ENCODE measurements at regions not wholly inside any gene's neighbourhood (a gene's known extent, or its start where the extent isn't known, plus 50 kb on each side); places are given as distances from the start of the nearest gene placed in this dataset.

DNA sequence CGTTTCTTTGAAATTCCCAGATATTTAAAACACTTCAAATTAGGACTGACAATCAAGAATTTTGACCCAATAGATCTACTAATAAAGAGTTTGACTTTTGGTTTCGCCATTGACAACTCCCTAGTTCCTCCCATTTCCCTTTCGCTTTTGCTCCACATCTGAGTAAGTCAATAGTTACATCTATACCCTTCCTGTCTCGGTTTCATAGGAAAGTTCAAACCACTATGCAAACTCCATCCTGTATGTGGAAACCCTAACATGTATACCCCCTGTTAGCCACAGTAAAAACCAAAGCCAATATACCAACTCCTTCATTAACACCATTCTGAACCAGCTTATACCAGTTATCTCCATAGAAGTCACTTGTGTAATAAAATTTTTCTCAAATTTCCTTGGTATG is 311.1 kb downstream of the MMUT start:
- CTCF ChIA-PET = no interaction called here
- POLR2A ChIA-PET = interaction anchor here (0.6 kb wide), 1 partner anchor 22 kb away, joined by 3 read pairs; no protein-coding TSS in a partner anchor
- no peak overlapping the region for H3K4me3 Mint-ChIP-seq (ENCODE audit: unreplicated experiment)

DNA sequence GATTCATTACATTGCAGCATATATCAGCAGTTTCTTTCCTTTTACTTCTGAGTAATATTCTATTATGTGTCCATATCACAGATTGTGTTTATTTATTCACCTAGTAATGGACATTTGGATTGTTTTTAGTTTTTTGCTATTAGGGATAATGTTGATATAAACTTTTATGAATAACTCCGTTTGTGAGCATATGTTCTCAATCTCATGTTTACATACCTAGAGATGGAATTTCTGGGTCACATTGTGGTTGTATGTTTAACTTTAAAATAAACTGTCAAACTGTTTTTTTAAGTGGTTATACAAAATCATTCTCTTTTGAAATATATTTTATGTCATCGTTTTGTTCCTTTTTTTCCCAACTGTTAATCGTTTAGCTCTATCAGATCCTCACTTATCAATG is 311.6 kb downstream of the MMUT start:
- Mint-ChIP-seq H3K27ac (ENCODE audit: low read depth, unreplicated experiment) (no peak overlapping the region), H3K4me1 (ENCODE audit: insufficient read depth, unreplicated experiment) (no peaks in the 10 kb centered on the region), H3K27me3 (ENCODE audit: insufficient read depth, unreplicated experiment) (no peaks in the 10 kb centered on the region), H3K4me3 (ENCODE audit: unreplicated experiment) (no peak overlapping the region), H3K36me3 (ENCODE audit: insufficient read depth, unreplicated experiment) (no peaks in the 10 kb centered on the region), H3K9me3 (ENCODE audit: unreplicated experiment) (peaks cover 15% of the 10 kb centered on the region)
- no TSS peak for BruUV-seq (replicated peaks)
- ChIA-PET CTCF (no interaction called here), POLR2A (no interaction called here)
- intact Hi-C loops (cut with micrococcal nuclease) = no loop called here
- DNase-seq (ENCODE audit: unreplicated experiment) = no peak
- TF ChIP-seq, protein P1, sequence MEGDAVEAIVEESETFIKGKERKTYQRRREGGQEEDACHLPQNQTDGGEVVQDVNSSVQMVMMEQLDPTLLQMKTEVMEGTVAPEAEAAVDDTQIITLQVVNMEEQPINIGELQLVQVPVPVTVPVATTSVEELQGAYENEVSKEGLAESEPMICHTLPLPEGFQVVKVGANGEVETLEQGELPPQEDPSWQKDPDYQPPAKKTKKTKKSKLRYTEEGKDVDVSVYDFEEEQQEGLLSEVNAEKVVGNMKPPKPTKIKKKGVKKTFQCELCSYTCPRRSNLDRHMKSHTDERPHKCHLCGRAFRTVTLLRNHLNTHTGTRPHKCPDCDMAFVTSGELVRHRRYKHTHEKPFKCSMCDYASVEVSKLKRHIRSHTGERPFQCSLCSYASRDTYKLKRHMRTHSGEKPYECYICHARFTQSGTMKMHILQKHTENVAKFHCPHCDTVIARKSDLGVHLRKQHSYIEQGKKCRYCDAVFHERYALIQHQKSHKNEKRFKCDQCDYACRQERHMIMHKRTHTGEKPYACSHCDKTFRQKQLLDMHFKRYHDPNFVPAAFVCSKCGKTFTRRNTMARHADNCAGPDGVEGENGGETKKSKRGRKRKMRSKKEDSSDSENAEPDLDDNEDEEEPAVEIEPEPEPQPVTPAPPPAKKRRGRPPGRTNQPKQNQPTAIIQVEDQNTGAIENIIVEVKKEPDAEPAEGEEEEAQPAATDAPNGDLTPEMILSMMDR (IDR thresholded peaks at IDR 0.05; ENCODE audit: unreplicated experiment) = no peak

More for the DNA sequence above, 311.1 kb downstream of the MMUT start:
- TF ChIP-seq, protein P1 (IDR thresholded peaks at IDR 0.05; ENCODE audit: unreplicated experiment) = no peak
- no TSS peak for BruUV-seq (replicated peaks)
- intact Hi-C loops (cut with micrococcal nuclease) = no loop called here
- no peaks in the 10 kb centered on the region for H3K4me1 Mint-ChIP-seq (ENCODE audit: insufficient read depth, unreplicated experiment)
- H3K36me3 Mint-ChIP-seq (ENCODE audit: insufficient read depth, unreplicated experiment) = no peaks in the 10 kb centered on the region
- peaks cover 15% of the 10 kb centered on the region for H3K9me3 Mint-ChIP-seq (ENCODE audit: unreplicated experiment)
- no peak for DNase-seq (ENCODE audit: unreplicated experiment)
- H3K27me3 Mint-ChIP-seq (ENCODE audit: insufficient read depth, unreplicated experiment) = no peaks in the 10 kb centered on the region
- no peak overlapping the region for H3K27ac Mint-ChIP-seq (ENCODE audit: low read depth, unreplicated experiment)

DNA sequence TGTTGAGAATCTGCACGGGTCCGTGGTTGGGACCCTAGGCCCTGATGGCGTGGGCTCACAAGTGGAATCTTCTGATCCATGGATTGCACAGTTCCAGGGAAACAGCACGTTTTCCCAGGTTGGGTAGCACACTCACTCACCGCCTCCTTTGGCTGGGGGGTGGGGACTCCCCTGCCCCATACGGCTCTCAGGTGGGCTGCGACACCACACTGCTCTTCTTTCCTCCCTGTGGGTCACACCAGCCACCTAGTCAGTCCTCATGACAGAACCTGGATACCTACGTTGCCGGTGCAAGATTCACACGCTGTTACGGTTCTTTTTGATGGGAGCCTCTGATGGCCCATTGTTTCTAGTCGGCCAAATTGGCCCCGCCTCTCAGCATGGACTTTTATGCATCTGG is 312.0 kb downstream of the MMUT start:
- DNase-seq (ENCODE audit: unreplicated experiment) = no peak
- no peaks in the 10 kb centered on the region for H3K36me3 Mint-ChIP-seq (ENCODE audit: insufficient read depth, unreplicated experiment)
- H3K9me3 Mint-ChIP-seq (ENCODE audit: unreplicated experiment) = peaks cover 15% of the 10 kb centered on the region
- H3K27ac Mint-ChIP-seq (ENCODE audit: low read depth, unreplicated experiment) = no peak overlapping the region
- H3K4me3 Mint-ChIP-seq (ENCODE audit: unreplicated experiment) = no peak overlapping the region
- TF ChIP-seq, protein P1 (IDR thresholded peaks at IDR 0.05; ENCODE audit: unreplicated experiment) = no peak
- CTCF ChIA-PET = no interaction called here
- intact Hi-C loops (cut with micrococcal nuclease) = no loop called here
- H3K27me3 Mint-ChIP-seq (ENCODE audit: insufficient read depth, unreplicated experiment) = no peaks in the 10 kb centered on the region
- POLR2A ChIA-PET = no interaction called here
- H3K4me1 Mint-ChIP-seq (ENCODE audit: insufficient read depth, unreplicated experiment) = no peaks in the 10 kb centered on the region
- no TSS peak for BruUV-seq (replicated peaks)

DNA sequence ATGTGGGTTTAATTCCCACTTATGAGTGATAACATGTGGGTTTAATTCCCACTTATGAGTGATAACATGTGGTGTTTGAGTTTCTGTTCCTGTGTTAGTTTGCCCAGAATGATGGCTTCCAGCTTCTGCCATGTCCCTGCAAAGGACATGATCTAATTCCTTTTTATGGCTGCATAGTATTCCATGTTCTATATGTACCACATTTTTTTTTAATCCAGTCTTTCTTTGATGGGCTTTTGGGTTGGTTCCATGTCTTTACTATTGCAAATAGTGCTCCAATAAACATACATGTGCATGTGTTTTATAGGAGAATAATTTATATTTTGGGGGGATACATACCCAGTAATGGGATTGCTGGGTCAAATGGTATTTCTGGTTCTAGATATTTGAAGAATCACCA is 317.8 kb downstream of the MMUT start:
- Mint-ChIP-seq H3K27me3 (ENCODE audit: insufficient read depth, unreplicated experiment) (no peaks in the 10 kb centered on the region), H3K36me3 (ENCODE audit: insufficient read depth, unreplicated experiment) (no peaks in the 10 kb centered on the region), H3K27ac (ENCODE audit: low read depth, unreplicated experiment) (no peak overlapping the region), H3K4me3 (ENCODE audit: unreplicated experiment) (no peak overlapping the region), H3K4me1 (ENCODE audit: insufficient read depth, unreplicated experiment) (no peaks in the 10 kb centered on the region), H3K9me3 (ENCODE audit: unreplicated experiment) (peaks cover 15% of the 10 kb centered on the region)
- ChIA-PET POLR2A (no interaction called here), CTCF (no interaction called here)
- BruUV-seq (replicated peaks) = no TSS peak
- TF ChIP-seq, protein P1 (IDR thresholded peaks at IDR 0.05; ENCODE audit: unreplicated experiment) = no peak
- intact Hi-C loops (cut with micrococcal nuclease) = no loop called here
- DNase-seq (ENCODE audit: unreplicated experiment) = no peak

Measured in MCF 10A (cell line).